ENCODE measurements at regions not wholly inside any gene's neighbourhood (a gene's known extent, or its start where the extent isn't known, plus 50 kb on each side); places are given as distances from the start of the nearest gene placed in this dataset.
"Not testable (repeated sequence)": the region's sequence is repeated elsewhere in the genome, so short reads cannot be mapped to it uniquely, and the experiment has no call there.

DNA sequence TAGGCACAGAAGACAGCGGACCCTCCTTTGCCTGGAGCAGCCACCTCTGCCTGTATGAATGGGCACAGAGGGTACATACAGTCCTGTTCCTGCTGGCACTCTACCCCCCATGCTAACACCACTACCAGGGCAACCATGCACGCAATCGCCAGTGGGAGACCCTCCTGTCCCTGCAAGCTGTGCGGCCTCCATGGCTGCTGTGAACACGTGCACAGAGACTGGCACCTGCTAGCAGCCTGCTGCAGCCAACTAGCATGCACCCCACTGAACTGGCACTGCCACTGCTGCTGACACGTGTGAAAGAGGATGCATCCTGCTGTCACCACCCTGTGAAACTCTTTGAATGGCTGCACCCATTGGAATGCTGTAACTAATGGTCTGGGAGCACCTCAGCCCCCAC is 885.2 kb upstream of the ARRDC3 start:
- no peaks in the 10 kb centered on the region for H3K27me3 Mint-ChIP-seq (ENCODE audit: unreplicated experiment)
- no peak overlapping the region for H3K4me3 Mint-ChIP-seq (ENCODE audit: low read depth, unreplicated experiment)
- H3K36me3 Mint-ChIP-seq (ENCODE audit: insufficient read depth, unreplicated experiment), result no peaks in the 10 kb centered on the region
- TF ChIP-seq, protein P1, sequence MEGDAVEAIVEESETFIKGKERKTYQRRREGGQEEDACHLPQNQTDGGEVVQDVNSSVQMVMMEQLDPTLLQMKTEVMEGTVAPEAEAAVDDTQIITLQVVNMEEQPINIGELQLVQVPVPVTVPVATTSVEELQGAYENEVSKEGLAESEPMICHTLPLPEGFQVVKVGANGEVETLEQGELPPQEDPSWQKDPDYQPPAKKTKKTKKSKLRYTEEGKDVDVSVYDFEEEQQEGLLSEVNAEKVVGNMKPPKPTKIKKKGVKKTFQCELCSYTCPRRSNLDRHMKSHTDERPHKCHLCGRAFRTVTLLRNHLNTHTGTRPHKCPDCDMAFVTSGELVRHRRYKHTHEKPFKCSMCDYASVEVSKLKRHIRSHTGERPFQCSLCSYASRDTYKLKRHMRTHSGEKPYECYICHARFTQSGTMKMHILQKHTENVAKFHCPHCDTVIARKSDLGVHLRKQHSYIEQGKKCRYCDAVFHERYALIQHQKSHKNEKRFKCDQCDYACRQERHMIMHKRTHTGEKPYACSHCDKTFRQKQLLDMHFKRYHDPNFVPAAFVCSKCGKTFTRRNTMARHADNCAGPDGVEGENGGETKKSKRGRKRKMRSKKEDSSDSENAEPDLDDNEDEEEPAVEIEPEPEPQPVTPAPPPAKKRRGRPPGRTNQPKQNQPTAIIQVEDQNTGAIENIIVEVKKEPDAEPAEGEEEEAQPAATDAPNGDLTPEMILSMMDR (IDR thresholded peaks at IDR 0.05; ENCODE audit: unreplicated experiment), result no peak
- no peaks in the 10 kb centered on the region for H3K9me3 Mint-ChIP-seq (ENCODE audit: low read depth, unreplicated experiment)
- no peaks in the 10 kb centered on the region for H3K4me1 Mint-ChIP-seq (ENCODE audit: low read depth, unreplicated experiment)
- CTCF ChIA-PET, result no interaction called here
- intact Hi-C loops (cut with micrococcal nuclease; ENCODE audit: unreplicated experiment), result no loop called here
- no peak overlapping the region for H3K27ac Mint-ChIP-seq (ENCODE audit: unreplicated experiment)
- BruUV-seq (replicated peaks), result no TSS peak
- no peak for DNase-seq

DNA sequence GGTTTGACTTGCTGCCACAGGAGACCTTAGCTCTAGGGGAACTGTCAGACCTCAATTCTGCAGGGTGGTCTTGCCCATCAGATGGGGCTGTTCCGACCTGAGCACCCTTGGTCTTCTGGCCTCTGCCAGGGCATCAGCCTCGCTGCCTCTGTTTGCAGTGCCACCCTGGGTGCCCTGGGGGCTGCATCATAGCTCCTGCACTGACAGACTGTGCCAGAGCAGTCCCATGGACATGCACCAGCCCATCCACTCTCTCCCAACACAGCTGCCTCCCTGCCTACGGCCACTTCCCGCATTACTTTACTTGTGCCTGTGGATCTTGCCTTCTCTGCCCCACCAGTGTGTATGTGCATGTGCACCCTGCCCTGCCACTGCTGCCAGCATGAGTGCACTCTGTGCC is 884.7 kb upstream of the ARRDC3 start:
- no TSS peak for BruUV-seq (replicated peaks)
- DNase-seq, result no peak
- Mint-ChIP-seq H3K36me3 (ENCODE audit: insufficient read depth, unreplicated experiment) (no peaks in the 10 kb centered on the region), H3K9me3 (ENCODE audit: low read depth, unreplicated experiment) (no peaks in the 10 kb centered on the region), H3K4me1 (ENCODE audit: low read depth, unreplicated experiment) (no peaks in the 10 kb centered on the region), H3K27ac (ENCODE audit: unreplicated experiment) (no peak overlapping the region), H3K27me3 (ENCODE audit: unreplicated experiment) (no peaks in the 10 kb centered on the region), H3K4me3 (ENCODE audit: low read depth, unreplicated experiment) (no peak overlapping the region)
- CTCF ChIA-PET, result no interaction called here
- intact Hi-C loops (cut with micrococcal nuclease; ENCODE audit: unreplicated experiment), result no loop called here
- TF ChIP-seq, protein P1 (IDR thresholded peaks at IDR 0.05; ENCODE audit: unreplicated experiment), result no peak

DNA sequence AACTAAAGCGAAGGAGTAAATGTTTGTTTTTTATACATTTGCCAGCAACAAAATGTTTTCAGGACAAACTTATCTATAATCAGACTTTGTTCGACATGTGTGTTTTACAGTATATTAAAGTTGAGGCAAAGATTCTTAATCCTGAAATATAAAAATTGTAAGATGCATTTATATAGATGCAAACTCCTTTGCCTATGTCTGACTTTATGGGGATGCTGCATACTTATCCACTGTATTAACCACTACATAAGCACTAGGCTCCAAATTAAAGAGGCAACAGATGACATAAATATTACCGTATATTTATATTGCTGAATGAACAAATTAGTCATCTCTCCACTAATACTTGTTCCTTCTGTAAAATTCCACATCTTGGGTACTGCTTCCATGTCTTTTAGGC is 882.7 kb upstream of the ARRDC3 start:
- no TSS peak for BruUV-seq (replicated peaks)
- intact Hi-C loops (cut with micrococcal nuclease; ENCODE audit: unreplicated experiment), result no loop called here
- no peaks in the 10 kb centered on the region for H3K36me3 Mint-ChIP-seq (ENCODE audit: insufficient read depth, unreplicated experiment)
- no peaks in the 10 kb centered on the region for H3K4me1 Mint-ChIP-seq (ENCODE audit: low read depth, unreplicated experiment)
- H3K27ac Mint-ChIP-seq (ENCODE audit: unreplicated experiment), result no peak overlapping the region
- no peak overlapping the region for H3K4me3 Mint-ChIP-seq (ENCODE audit: low read depth, unreplicated experiment)
- TF ChIP-seq, protein P1 (IDR thresholded peaks at IDR 0.05; ENCODE audit: unreplicated experiment), result no peak
- CTCF ChIA-PET, result no interaction called here
- H3K27me3 Mint-ChIP-seq (ENCODE audit: unreplicated experiment), result no peaks in the 10 kb centered on the region
- no peak for DNase-seq
- H3K9me3 Mint-ChIP-seq (ENCODE audit: low read depth, unreplicated experiment), result no peaks in the 10 kb centered on the region

DNA sequence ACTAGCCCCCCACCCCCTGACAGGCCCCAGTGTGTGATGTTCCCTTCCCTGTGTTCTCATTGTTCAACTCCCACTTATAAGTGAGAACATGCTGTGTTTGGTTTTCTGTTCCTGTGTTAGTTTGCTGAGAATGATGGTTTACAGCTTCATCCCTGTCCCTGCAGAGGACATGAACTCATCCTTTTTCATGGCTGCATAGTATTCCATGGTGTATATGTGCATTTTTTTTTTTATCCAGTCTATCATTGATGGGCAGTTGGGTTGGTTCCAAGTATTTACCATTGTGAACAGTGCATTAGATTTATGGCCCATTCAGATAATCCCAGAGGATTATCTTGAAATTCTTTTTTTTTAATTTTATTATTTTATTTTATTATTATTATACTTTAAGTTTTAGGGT is 872.5 kb upstream of the ARRDC3 start:
- DNase-seq; H3K4me1 Mint-ChIP-seq (ENCODE audit: low read depth, unreplicated experiment): not testable (repeated sequence)

DNA sequence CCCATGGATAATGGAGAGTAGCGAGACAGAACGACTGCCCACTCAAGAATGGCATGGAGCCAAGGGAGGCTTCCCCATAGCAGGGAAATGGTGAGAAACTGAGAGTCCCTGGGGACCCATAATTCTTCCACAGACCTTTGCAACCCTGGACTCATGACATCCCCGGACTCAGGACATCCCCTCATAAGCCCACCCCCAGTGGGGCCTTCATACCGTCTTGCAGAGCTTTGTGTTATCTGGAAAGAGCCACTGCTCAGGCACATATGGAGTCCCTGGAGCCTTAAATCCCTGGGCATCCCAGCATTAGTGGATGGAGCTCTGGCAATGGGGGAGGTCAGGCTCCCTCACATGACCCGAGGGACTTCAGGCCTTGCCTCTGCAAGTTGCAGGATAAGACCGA is 865.4 kb upstream of the ARRDC3 start:
- CTCF ChIA-PET, result no interaction called here
- Mint-ChIP-seq H3K9me3 (ENCODE audit: low read depth, unreplicated experiment) (peaks cover 7% of the 10 kb centered on the region), H3K4me1 (ENCODE audit: low read depth, unreplicated experiment) (no peaks in the 10 kb centered on the region), H3K36me3 (ENCODE audit: insufficient read depth, unreplicated experiment) (no peaks in the 10 kb centered on the region), H3K27me3 (ENCODE audit: unreplicated experiment) (no peaks in the 10 kb centered on the region), H3K4me3 (ENCODE audit: low read depth, unreplicated experiment) (no peak overlapping the region), H3K27ac (ENCODE audit: unreplicated experiment) (no peak overlapping the region)
- TF ChIP-seq, protein P1 (IDR thresholded peaks at IDR 0.05; ENCODE audit: unreplicated experiment), result no peak
- intact Hi-C loops (cut with micrococcal nuclease; ENCODE audit: unreplicated experiment), result no loop called here
- no peak for DNase-seq
- no TSS peak for BruUV-seq (replicated peaks)

More for the DNA sequence above, 872.5 kb upstream of the ARRDC3 start:
- H3K27me3 Mint-ChIP-seq (ENCODE audit: unreplicated experiment); H3K4me3 Mint-ChIP-seq (ENCODE audit: low read depth, unreplicated experiment); intact Hi-C loops (cut with micrococcal nuclease; ENCODE audit: unreplicated experiment); H3K36me3 Mint-ChIP-seq (ENCODE audit: insufficient read depth, unreplicated experiment); BruUV-seq (replicated peaks); H3K27ac Mint-ChIP-seq (ENCODE audit: unreplicated experiment); H3K9me3 Mint-ChIP-seq (ENCODE audit: low read depth, unreplicated experiment); CTCF ChIA-PET: not testable (repeated sequence)
